ENCODE measurements at regions not wholly inside any gene's neighbourhood (a gene's known extent, or its start where the extent isn't known, plus 50 kb on each side); places are given as distances from the start of the nearest gene placed in this dataset.

DNA sequence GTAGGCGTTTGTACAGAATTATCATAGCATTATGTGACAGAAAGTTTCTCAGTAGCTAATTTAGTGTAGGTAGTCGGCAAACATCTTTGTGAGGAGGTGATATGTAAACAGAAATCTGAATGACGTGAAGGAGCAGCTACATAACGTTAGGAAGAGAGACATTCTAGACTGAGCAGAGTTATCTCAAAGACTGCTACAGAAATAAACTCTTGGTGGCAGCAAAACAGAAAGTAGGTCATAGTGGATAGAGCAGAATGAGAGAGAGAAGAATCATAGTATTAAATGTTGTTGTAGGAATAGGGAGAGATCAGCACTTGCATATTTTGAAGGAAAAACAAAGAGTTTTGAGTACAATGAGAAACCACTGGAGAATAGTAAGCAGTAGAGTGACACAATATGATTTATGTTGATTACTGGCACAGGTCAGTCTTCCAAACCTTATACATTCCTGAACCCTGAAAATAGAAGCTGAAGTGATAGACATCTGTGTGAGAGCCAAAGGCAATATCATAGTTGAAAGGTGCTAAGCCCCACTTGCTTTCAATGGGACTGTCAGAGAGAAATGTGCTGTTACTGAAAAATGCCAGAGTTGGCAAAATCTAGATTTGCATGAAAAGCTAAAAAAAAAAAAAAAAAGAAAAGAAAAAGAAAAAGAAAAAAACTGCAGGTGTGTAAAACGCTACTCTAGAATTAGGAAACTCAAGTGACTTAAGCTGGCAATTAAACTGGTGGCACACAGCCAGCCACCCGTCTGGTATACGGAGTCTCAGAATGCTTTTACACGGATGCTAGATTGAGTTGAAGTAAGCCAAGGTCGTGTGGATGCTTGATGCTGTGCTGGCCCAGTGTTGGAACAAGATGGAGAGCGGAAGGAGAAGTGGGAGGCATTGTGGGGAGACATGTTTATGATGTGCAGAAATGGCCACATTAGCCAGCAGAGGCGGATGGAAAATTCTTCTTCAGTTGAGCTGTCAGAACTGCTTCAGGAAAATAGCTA, 750.2 kb upstream of the HS3ST1 start:
- no peak for DNase-seq
- no peak overlapping the region for H3K9ac ChIP-seq (ENCODE audit: low read depth in 2 of 2, low read length in 2 of 2)
- no peaks in the 10 kb centered on the region for H3K4me1 ChIP-seq
- TF ChIP-seq, protein P1, sequence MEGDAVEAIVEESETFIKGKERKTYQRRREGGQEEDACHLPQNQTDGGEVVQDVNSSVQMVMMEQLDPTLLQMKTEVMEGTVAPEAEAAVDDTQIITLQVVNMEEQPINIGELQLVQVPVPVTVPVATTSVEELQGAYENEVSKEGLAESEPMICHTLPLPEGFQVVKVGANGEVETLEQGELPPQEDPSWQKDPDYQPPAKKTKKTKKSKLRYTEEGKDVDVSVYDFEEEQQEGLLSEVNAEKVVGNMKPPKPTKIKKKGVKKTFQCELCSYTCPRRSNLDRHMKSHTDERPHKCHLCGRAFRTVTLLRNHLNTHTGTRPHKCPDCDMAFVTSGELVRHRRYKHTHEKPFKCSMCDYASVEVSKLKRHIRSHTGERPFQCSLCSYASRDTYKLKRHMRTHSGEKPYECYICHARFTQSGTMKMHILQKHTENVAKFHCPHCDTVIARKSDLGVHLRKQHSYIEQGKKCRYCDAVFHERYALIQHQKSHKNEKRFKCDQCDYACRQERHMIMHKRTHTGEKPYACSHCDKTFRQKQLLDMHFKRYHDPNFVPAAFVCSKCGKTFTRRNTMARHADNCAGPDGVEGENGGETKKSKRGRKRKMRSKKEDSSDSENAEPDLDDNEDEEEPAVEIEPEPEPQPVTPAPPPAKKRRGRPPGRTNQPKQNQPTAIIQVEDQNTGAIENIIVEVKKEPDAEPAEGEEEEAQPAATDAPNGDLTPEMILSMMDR (IDR thresholded peaks at IDR 0.05), result no peak
- intact Hi-C loops (cut with DNase I), result no loop called here
- no peaks in the 10 kb centered on the region for H3K36me3 ChIP-seq
- H3K4me3 ChIP-seq, result no peak overlapping the region
- H3K27ac ChIP-seq, result no peak overlapping the region
- H3K27me3 ChIP-seq, result no peaks in the 10 kb centered on the region
- no peaks in the 10 kb centered on the region for H3K9me3 ChIP-seq

DNA sequence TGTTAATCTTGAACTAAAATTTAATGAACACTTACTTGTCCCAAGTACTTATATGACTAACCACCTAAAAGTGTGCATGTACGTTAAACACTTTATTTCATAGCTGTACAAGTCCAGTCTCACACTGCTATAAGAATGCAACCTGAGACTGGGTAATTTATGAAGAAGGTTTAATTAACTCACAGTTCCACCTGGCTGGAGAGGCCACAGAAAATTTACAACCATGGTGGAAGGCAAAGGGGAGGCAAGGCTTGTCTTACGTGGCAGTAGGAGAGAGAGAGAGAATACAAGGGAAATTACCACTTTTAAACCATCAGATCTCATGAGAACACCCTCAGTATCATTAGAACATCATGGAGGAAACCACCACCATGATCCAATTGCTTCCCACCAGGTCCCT, 748.7 kb upstream of the HS3ST1 start:
- Histone ChIP-seq H3K9me3 (no peaks in the 10 kb centered on the region), H3K27ac (no peak overlapping the region), H3K4me3 (no peak overlapping the region), H3K27me3 (no peaks in the 10 kb centered on the region), H3K4me1 (no peaks in the 10 kb centered on the region), H3K9ac (ENCODE audit: low read depth in 2 of 2, low read length in 2 of 2) (no peak overlapping the region), H3K36me3 (no peaks in the 10 kb centered on the region)
- no peak for DNase-seq
- TF ChIP-seq, protein P1 (IDR thresholded peaks at IDR 0.05), result no peak
- intact Hi-C loops (cut with DNase I), result no loop called here

DNA sequence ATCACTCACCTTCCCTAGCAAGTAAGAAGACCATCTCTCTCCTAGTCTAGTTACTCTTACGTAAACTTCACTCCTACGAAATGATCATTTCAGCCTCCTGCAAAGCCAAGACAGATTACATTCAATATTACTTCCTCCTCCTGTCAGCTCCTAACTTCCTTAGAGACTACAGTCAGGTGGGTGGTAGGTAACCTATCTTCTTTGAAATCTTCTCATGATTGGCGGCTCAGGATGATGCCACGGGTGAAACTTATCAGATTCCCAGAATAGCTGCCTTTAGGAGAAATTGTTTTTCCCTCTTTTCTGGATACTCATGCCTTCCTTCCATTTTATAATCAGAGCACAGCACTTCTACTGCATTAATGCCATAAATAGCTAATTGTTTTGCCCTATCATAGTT, 744.8 kb upstream of the HS3ST1 start:
- Histone ChIP-seq H3K9me3 (no peaks in the 10 kb centered on the region), H3K4me3 (no peak overlapping the region), H3K27ac (no peak overlapping the region), H3K27me3 (no peaks in the 10 kb centered on the region), H3K4me1 (no peaks in the 10 kb centered on the region), H3K9ac (ENCODE audit: low read depth in 2 of 2, low read length in 2 of 2) (no peak overlapping the region), H3K36me3 (no peaks in the 10 kb centered on the region)
- TF ChIP-seq, protein P1 (IDR thresholded peaks at IDR 0.05), result no peak
- intact Hi-C loops (cut with DNase I), result no loop called here
- no peak for DNase-seq

DNA sequence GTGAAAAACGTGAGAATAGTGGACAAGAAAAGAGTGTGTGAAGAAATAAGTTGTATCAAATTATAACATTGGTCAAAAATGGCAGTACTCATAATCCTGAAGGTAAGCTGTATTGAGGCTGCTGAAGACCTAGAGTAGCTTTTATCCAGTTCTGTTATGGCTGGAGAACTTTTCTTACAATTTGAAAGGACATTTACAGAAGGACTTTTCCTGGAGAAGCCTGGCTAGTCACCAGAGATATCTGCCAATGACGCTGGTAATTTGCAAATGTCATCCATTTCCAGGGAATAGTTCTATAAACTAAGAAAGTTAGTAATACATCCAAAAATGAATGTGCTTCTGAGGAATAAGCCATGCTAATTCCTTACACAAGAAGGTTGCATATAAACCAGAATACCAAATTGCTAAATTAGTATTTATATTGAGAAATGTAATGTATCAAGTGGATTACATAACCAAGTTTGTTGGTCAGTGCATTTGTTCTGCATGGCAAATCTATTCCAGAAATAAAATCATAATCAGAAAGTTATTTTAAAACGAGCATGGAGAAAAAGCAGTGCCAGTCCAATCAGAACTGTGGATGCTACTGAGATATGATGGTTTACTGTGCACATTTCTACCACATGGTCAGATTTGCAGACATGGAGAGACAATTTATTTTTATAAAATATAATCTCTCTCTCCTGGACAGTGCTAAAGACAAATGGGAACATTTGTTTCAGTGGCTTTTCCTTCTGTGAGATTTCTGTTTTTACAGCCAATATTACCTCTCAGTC, 743.7 kb upstream of the HS3ST1 start:
- intact Hi-C loops (cut with DNase I), result no loop called here
- Histone ChIP-seq H3K9ac (ENCODE audit: low read depth in 2 of 2, low read length in 2 of 2) (no peak overlapping the region), H3K27me3 (no peaks in the 10 kb centered on the region), H3K9me3 (no peaks in the 10 kb centered on the region), H3K36me3 (no peaks in the 10 kb centered on the region), H3K4me3 (no peak overlapping the region), H3K4me1 (no peaks in the 10 kb centered on the region), H3K27ac (no peak overlapping the region)
- no peak for DNase-seq
- TF ChIP-seq, protein P1 (IDR thresholded peaks at IDR 0.05), result no peak

DNA sequence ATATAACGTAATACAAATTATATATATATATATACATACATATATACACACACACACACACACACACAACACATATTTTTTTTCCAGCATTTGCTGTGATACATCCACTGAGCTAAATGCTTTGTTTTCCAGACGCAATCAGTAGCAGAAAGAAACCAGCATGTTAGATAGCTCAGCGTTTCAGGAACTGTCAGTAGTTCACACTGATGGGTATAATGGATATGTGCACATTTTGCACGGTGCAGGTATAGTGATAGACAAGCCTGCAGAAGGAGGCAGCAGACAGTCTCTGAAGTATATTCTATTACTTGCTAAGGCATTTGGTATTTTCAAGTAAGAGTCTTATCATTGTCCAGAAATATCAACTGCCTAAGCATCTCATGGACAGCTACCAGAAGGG, 741.6 kb upstream of the HS3ST1 start:
- no peaks in the 10 kb centered on the region for H3K4me1 ChIP-seq
- H3K9ac ChIP-seq (ENCODE audit: low read depth in 2 of 2, low read length in 2 of 2), result no peak overlapping the region
- no peaks in the 10 kb centered on the region for H3K36me3 ChIP-seq
- intact Hi-C loops (cut with DNase I), result no loop called here
- no peaks in the 10 kb centered on the region for H3K27me3 ChIP-seq
- TF ChIP-seq, protein P1 (IDR thresholded peaks at IDR 0.05), result no peak
- no peaks in the 10 kb centered on the region for H3K9me3 ChIP-seq
- H3K27ac ChIP-seq, result no peak overlapping the region
- no peak for DNase-seq
- H3K4me3 ChIP-seq, result no peak overlapping the region

All from colonic mucosa (tissue), 4 donors.